Gastrocnemius medialis (tissue), 4 donors: ENCODE measurements at regions not wholly inside any gene's neighbourhood (a gene's known extent, or its start where the extent isn't known, plus 50 kb on each side); places are given as distances from the start of the nearest gene placed in this dataset.

Experiments
- POLR2A ChIP-seq, 2 donors: fragments of 450-650 bp; IDR thresholded peaks; one replicate each; pipeline ENCODE4 v1.6.1; 2017; ENCODE audit warnings: antibody characterized with exemption in 2 of 2, mild to moderate bottlenecking in 2 of 2, moderate library complexity in 2 of 2
- TF ChIP-seq, protein P1 (sequence below), 5 experiments: fragments of 450-650 bp in 3 of 5; fragments of 200-600 bp in 2 of 5; sonication (generic) in 2 of 5; IDR thresholded peaks in 4 of 5; conservative IDR thresholded peaks in 1 of 5; 1 replicate in 4 of 5; 2 replicates in 1 of 5; pipeline ENCODE4 v1.5.1; 2016 to 2019; ENCODE audit warnings: antibody characterized with exemption in 5 of 5, mild to moderate bottlenecking in 3 of 5, moderate library complexity in 3 of 5

DNA sequence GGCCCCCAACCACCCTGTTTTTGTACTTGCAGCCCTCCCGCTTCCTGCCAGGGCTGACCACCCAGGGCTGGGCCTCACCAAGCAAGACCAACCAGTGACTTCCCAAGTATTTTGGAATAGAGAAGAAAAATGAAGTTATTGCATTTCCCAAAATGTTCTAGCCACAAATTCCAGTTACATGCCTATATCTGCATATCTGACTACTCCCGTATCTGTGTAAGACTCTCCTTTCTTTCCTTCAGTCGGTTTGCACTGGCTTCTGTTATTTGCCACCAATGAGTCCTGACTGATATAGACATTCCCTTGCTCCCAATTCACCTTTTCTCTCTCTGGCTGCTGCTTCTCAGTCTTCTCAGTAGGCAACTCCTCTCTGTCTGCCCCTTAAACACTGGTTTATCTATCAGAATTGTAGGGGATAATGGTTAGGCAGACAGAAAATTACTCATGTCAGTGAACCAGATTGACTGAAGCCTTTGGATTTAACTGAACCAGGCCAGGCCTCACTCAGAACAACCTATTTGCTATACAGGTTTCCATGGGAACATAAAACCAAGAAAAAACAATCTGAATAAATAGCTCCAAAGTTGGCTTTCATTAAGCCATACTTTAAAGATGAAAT is 85.3 kb downstream of the SPTSSA start:
- TF ChIP-seq POLR2A (IDR thresholded peaks at IDR 0.05) = no peak
- TF ChIP-seq, protein P1, sequence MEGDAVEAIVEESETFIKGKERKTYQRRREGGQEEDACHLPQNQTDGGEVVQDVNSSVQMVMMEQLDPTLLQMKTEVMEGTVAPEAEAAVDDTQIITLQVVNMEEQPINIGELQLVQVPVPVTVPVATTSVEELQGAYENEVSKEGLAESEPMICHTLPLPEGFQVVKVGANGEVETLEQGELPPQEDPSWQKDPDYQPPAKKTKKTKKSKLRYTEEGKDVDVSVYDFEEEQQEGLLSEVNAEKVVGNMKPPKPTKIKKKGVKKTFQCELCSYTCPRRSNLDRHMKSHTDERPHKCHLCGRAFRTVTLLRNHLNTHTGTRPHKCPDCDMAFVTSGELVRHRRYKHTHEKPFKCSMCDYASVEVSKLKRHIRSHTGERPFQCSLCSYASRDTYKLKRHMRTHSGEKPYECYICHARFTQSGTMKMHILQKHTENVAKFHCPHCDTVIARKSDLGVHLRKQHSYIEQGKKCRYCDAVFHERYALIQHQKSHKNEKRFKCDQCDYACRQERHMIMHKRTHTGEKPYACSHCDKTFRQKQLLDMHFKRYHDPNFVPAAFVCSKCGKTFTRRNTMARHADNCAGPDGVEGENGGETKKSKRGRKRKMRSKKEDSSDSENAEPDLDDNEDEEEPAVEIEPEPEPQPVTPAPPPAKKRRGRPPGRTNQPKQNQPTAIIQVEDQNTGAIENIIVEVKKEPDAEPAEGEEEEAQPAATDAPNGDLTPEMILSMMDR (IDR thresholded peaks at IDR 0.05 in 4 of 5, conservative IDR thresholded peaks at IDR 0.05 in 1 of 5) = no peak
